HG02852 (cell line): ENCODE measurements at regions not wholly inside any gene's neighbourhood (a gene's known extent, or its start where the extent isn't known, plus 50 kb on each side); places are given as distances from the start of the nearest gene placed in this dataset.
"Not testable (repeated sequence)": the region's sequence is repeated elsewhere in the genome, so short reads cannot be mapped to it uniquely, and the experiment has no call there.

Source experiments
- ATAC-seq: cut with Tn5 transposase; IDR thresholded peaks from one replicate; pipeline ENCODE4 v1.9.1; 2021; ENCODE audit warnings: mild to moderate bottlenecking, moderate library complexity; ENCODE audit not compliant: unreplicated experiment

- ATAC-seq = no peak
Measured at GRCh38 chr4:65265526-65265925, 404.8 kb downstream of the EPHA5 start.

DNA sequence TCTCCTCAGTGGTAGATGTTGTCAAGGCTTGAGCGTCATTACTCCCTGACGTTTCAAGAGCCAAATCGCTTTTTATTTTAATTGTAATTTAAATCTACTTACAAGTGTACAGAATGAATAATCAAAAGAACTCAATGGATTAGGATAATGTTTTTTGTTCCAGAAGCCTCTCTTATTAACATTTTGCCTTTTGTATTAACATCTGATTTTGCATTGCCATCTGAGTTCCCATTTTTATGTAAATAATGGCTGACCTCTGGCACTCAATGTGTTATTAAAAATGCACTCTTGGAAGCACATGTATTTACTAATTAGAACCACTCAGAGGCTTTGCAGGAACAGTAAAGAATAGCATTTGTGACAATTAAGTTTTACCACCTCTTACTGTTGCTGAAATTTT lies 411.0 kb downstream of the EPHA5 start:
- ATAC-seq = no peak

- no peak for ATAC-seq
Measured at GRCh38 chr4:65250916-65251315, 419.4 kb downstream of the EPHA5 start.

DNA sequence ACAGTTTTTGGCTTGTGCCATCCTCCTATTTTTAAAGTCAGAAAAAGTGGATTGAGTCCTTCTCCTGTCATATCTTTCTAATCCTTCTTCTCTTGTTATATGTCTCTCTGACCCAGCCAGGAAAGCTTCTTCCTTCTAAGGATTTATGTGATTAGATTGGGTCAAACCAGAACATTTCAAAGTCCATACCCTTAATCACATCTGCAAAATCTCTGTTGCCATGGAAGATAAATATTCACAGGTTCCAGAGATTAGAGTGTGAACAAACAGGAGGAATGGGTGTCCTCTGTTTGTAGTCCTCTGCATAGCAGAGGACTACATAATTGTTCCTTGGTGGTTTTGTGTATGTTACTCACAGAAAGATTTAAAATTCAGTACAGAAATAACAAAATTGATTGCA lies 421.2 kb downstream of the EPHA5 start:
- ATAC-seq = no peak

DNA sequence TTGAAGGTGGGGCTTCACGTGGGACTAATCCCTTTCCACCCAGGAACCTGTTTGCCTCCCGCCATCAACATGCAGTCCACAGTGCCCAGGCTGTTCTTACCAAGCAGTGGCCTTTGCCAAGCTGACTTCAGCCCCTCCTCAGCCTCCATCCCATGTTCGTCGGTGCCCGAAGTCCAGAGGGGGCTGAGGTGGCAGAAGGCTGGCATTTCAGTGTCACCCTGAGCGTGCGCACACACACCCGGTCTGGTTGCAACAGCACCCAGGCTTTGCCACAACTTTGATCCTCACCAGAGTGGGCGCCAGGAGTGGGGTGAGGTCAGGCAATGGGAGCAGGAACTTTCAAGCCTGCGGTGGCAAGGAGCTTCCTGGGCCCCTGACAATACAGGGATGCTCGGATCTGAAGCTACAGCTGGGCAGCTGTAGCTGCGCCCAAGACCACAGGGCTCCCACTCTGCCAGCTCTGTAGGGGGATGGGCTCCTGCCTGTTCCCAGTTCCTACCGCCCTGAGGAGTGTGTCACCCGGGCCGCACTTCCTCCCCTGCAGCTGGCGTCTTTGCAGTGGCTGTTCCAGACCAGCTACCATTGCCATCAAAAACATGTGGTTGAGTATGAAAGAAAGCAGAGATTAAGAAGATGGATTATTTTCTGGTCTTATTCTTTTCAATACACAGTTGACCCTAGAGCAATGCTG lies 428.0 kb downstream of the EPHA5 start:
- ATAC-seq = no peak

DNA sequence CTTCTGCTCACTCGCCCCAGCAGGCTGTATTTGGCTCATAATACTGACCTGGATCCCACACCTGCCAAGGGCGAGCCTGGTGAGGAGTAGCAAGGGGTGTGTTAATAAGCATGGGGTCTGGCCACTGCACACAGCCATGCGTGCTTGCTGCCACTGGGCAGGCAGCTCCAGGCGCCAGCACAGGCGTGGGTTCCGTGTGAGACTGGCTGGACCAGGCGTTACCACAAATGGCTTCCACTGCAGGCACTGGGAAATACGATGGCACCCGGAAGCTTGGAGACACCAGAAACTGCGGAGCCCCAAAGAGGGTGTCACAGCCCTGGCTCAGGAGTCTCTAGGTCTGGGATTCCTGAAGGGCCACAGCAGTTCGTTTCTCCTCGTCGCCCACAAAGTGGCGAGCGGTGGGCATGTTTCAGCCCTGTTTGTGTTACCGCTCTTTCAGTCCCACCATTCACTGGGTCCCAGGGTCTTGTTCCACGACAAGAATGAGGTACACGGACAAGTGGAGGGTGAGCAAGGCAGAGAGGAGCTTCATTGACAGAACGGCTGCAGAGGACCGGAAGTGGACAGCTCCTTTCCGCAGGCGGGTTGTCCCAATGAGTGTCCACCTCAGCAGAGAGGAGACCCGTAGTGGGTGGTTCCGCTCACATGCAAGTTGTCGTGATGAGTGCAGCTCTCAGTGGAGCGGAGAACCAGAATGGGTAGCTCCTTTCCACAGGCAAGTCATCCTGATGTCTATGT lies 428.9 kb downstream of the EPHA5 start:
- ATAC-seq = no peak

- no peak for ATAC-seq
Measured at GRCh38 chr4:65234061-65234460, 436.2 kb downstream of the EPHA5 start.

GRCh38 chr4:65227628-65228027 lies 442.7 kb downstream of the EPHA5 start:
- ATAC-seq = no peak

DNA sequence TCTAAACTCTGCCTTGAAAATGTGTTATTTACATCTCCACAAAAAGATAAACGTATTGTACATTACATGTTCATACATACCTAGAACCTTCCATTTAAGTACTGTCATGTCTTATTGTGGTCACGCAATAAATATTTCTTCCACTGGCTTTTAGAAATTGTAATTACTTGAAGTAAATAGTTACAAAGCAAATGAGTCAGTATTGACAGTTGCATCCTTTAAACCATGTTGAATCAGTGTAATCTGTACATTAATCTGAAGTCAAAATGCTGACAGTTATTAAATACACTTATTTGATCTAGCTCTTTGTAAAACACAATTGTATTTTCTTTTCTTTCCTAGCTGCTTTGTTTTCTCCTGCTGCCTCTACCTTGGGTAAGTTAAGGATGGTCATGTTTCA lies 446.7 kb downstream of the EPHA5 start:
- ATAC-seq = no peak

- not testable (repeated sequence) for ATAC-seq
Measured at GRCh38 chr4:65223074-65223473, 447.2 kb downstream of the EPHA5 start.

DNA sequence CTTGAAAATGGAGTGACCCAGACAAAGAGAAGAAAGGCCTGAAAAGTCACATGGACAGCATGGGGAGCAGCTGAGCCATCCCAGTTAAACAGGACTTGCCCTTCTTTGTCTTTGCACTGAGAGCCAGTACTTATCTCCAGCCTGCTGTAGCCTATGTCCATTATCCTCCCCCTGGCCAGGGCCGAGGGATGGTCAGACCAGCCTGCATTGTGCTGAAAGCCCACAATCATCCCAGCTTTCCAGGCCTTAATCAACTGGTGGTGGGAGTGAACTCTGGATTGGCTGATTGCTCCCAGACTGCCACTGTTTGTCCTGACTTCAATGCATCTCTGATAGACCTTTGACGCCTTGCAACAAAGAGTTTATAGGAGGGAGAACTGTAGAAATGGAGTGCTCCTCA lies 453.1 kb downstream of the EPHA5 start:
- ATAC-seq = no peak

GRCh38 chr4:65202853-65203236 lies 467.4 kb downstream of the EPHA5 start:
- no peak for ATAC-seq

GRCh38 chr4:65202165-65202852 lies 468.0 kb downstream of the EPHA5 start:
- ATAC-seq = no peak

GRCh38 chr4:65195666-65196065 lies 474.6 kb downstream of the EPHA5 start:
- ATAC-seq = no peak

DNA sequence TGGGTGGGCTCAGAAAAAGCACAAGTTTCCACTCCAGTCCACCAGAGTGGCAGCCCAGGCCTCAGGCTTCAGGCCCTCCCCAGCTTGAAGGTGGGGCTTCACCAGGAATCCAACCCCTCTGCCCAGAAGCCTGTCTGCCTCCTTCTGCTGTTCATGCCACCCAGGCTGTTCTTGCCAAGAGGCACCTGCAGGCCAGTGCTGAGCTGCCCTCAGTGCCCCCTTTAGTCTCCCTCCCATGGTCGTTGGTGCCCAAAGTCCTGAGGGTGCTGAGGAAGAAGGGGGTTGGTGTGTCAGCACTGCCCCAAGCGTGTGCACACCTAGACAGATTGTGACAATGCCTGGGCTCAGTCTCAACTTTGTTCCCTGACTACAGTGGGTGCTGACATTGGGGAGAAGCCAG lies 475.3 kb downstream of the EPHA5 start:
- no peak for ATAC-seq

DNA sequence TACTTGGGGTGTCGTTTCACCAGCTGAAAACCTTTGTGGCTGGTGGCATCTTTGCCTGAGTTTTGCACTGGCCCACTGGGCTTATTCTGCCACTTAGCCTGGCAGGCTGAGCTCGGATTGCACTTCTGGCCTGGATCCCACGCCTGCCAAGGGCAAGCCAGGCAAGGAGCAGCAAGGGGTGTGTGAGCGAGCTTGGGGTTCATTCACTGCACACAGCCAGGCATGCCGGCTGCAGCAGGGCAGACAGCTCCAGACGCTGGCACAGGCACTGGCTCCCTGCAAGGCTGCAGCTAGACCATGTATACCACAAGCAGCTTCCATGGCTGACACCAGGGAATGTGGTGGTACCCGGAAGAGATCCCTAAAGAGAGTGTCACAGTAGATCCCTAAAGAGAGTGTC lies 476.3 kb downstream of the EPHA5 start:
- ATAC-seq = no peak

DNA sequence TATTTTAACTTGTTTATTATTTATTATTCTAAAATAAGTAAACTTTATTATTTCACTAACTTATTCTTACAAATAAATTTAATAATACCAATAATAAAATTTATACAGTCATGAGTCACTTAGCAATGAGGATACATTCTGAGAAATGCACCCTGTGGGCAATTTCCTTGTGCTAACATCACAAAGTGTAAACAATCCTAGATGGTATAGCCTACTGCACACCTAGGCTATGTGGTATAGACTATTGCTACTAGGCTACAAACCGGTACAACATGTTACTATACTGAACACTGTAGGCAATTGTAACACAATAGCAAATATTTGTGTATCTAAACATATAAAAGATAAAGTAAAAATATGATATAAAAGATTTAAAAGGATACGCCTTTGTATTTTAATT lies 479.5 kb downstream of the EPHA5 start:
- no peak for ATAC-seq

DNA sequence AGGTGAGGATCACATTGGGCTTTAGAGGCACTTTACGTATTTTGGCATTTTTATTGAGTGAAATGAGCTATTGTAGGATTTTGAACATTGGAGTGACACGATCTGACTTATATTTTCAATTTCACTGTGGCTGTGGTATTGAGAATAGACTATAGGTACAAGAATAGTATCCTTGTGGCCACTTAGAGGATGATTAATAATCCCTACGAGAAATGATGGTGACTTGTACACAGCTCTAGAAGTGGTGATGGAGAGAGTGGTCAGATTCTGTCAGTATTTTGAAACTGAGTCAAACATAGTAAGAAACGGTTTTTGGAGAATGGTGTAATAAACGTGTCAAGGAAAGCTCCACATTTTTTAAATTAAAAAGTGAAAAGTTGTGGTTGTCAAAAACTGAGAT lies 494.7 kb downstream of the EPHA5 start:
- ATAC-seq = no peak

DNA sequence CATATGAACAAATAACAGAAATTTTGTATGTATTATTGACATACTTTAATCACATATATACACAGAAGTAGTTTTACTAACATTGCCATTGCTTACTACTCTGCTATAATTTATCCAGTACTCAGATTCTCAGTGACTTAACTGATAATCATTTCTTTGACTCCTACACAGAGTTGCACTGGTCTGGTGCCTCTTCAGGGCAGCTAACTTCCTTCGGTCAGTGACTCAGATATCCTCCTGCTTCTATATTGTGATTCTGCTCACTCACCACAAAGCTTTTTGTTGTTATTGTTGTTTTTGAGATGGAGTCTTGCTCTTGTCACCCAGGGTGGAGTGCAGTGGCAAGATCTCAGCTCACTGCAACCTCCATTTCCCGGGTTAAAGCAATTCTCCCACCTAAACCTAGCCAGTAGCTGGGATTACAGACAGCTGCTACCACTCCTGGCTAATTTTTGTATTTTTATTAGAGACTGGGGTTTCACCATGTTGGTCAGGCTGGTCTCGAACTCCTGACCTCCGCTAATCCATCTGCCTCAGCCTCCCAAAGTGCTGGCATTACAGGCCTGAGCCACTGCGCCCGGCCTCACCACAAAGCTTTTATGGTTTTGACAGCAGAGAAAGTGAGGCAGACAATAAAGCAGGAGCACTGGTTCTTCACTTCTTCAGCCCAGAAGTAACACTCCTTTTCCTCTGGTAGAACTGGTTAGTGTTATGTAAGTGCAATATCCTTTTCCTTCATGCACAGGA lies 499.3 kb downstream of the EPHA5 start:
- no peak for ATAC-seq

DNA sequence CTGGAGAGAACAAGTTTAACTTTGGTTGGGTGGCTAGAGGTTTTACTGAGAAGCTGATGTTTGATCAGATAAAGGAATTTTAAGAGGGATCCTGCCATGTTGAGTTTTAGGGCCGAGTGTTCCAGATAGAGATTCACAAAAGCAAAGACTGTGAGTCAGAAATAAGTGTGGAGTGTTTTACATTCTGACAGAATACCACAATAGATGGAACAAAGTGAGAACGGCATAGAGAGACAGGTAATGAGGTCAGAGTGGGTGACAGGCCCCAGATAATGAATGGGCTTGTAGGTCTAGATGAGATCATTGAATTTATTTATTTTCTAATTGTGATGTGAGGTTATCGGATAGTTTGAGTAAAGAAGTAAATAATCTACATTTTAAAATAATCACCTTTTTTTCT lies 502.6 kb downstream of the EPHA5 start:
- no peak for ATAC-seq

- no peak for ATAC-seq
Measured at GRCh38 chr4:65152205-65152604, 518.1 kb downstream of the EPHA5 start.
